NCI-H526 (cell line): ENCODE measurements at regions not wholly inside any gene's neighbourhood (a gene's known extent, or its start where the extent isn't known, plus 50 kb on each side); places are given as distances from the start of the nearest gene placed in this dataset.

Source experiments
- DNase-seq, 2 experiments: peaks; one replicate each; lab custom pipeline; 2025; lab: John Stamatoyannopoulos, UW

DNA sequence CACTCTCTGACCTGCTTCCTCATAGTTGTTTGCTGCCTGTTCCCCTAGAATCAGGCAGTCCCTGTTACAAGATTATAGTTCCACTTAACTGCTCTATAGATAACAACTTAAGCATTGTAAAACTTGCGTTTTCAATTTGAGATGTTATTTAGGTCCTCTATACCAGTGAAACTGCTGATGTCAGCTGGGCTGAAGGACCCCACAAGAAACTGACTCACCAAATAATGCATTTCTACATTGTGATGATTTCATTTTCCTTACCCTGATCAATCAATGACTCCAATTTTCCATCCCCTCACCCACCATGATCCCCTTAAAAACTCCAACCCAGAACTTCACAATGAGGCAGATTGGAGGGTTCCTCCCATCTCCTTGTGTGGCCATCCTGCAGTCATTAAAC lies 280.7 kb downstream of the SLITRK1 start:
- no peak for DNase-seq

DNA sequence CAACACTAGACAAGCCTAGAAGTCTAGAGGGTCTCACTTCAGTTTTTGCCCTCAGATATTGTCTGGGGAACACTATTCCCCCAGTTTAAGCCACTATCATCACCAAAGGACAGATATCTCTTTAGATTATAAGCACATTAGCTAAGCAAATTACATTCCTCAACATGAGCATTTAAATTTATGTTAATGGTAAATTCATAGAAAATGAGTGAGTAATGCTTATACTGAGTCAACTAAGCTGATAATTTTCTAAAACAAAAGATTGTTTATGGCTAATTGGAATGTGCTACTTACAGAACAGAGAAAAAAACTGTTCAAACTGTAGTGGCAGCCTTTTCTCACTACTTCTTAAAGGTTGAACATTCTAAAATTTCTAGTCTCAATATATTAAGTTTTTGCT lies 290.2 kb downstream of the SLITRK1 start:
- DNase-seq, result peak in 1 of 2 experiments; percentile 20

DNA sequence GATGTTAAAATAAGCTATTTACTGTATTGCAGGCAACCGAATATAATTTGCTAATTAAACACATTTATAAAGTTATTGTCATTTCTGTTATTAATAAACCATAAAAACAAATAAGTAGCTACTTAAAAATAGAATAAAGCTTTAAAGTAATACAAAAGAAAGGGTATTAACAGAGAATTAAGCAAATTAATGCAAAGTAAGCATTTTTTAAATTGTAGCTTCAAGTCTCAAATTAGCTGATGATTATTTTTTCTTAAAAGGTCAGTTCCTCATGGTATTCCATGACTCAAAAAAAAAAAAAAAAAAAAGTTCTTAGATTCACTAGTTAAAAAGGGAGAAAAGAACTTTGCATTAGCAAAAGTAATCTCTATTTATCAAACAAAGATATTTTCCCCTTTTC lies 292.5 kb downstream of the SLITRK1 start:
- DNase-seq, result no peak

DNA sequence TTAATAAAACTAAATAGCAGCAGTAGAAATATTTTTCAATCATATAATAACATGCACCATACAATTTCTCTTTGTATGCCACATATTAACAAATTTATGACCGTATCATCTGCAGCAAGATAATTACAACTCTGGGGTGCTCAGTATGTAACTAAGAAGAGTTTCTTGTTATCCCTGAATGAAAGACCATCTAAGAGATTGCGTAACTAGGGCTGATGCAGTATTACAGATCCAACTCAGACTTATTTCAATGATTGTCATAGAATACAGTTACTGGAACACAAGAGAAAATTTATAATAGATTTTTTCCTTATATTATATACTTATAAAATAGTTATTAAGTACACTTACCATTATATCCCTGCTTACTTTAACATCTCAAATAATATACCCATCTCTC lies 305.1 kb downstream of the SLITRK1 start:
- DNase-seq, result no peak

DNA sequence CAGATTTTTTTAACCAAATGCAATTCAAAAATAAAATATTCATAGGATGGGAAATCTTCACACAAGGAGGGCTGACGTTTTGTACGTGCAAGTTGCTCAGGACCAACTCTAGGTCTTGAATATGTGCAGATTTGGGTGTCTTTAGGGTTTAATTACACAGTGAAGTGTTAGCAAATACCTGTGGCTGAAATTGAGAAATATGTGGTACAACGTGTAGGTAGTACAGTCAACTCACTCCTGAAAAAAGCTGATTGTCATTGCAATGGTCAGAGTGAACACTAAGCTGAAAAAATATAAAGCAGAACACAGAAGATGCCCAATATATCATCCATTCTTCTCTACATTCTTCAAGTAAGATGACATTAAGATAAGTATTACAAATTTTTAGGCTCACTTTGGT lies 314.3 kb downstream of the SLITRK1 start:
- DNase-seq, result no peak

DNA sequence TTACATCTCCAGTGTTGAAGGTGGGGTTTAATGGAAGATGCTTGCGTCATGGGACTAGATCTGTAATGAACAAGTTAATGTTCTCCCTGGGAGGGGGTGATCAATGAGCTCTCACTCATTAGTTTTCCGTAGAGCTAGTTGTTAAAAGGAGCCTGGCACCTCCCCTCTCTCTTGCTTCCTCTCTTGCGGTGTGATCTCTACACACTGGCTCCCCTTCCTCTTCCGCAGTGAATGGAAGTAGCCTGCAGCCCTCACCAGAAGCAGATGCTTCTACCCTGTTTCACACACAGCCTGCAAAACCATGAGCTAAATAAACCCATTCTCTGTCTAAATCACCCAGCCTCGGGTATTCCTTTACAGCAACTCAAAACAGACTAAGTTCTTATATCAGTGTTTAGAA lies 318.8 kb downstream of the SLITRK1 start:
- no peak for DNase-seq

DNA sequence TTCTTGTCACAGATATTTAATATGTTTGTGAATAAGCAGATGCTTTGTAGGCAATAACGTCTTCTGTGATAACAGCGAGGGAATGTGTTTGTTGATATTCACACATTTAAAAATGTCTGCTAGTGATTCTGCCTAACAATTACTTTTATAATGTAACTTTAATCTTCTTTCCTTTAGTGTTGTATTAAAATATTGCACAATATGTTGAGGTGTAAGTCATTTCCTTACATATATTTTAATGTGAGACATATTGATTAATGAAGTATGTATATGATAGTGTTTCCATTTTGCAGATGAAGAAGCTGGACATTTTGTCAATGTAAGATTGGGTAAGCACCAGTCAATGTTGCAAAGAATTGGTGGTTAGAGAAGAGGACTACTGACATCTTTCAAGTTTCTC lies 324.4 kb downstream of the SLITRK1 start:
- DNase-seq, result no peak

DNA sequence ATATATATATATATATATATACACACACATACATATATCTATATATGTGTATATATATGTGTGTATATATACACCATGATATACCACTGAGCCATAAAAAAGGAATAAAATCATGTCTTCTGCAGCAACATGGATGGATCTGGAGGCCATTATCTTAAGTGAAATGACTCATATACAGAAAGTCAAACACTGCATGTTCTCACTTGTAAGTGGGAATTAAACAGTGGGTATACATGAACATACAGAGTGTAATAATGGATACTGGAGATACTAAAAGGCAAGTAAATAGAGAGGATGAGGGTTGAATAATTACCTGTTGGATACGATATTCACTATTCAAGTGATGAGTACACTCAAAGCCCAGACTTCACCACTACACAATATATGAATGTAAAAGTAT lies 332.6 kb downstream of the SLITRK1 start:
- no peak for DNase-seq

DNA sequence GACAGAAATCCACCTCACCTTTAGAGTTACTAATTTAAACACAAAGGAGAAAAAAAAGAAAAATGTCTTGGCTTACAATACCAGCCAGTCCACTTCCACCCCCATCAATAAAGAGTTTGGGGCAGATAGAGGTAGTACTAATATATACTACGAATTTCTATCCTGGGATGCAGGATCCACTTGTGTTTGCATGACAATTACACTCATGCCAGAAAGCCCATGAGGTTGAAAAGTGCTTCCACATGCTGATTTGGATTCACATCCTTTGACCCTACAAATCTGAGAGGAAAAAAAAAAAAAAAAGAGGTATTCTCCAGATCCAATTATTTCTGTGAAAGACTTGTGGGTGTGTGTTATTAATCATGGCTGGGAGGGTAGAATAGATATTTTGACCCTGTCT lies 335.2 kb downstream of the SLITRK1 start:
- DNase-seq, result no peak

DNA sequence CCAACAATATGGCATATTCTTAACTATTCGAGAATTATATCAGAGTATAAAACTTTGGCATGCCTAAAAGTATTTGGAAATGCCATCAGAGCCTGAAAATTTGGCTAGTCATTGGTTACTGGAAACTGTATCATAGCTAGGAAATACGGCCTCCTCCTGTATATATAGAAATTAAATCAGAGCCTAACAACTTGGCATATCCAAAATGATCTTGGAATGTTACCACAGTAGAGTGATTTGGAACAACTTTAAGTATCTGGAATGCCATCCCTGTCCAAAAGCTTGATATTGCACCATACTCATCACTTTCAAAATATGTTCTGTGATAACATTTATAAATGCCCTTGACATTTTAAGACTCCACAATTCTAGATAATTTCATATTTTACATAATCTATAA lies 335.8 kb downstream of the SLITRK1 start:
- no peak for DNase-seq

DNA sequence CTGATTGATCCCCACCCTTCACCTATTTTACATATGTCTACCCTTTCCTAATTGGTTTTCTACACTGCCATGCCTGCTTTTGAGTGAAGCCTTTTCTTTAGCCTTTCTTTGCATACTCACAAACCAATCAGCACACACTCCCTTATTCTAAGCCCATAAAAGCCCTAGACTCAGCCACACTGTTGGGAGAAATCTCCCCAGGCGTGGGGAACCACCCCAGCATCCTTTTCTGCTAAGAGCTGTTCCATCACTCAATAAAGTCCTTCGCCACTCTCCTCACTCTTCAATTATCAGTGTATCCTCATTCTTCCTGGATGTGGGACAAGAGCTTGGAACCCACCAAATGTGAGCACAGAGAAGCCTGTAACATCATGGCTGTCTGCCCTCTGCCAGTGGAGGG lies 343.6 kb downstream of the SLITRK1 start:
- DNase-seq, result no peak

DNA sequence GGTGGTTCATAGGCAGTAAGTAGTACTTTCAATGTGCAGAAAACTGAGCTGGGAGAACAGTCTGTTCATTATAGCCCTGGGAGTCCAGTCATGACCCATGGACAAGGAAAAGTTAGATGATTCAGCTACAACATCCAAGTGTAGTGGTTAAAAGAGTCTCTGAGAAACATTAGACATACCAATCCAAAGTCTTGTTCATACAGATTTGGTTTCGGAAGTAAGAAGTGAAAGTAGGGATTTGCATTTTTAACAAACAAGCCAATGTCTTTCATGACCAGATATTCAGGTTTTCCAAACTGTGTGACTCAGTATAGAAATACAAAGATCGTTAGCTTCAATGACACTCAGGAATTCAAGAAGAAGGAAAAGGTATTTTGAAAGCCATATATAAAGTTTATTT lies 345.3 kb downstream of the SLITRK1 start:
- DNase-seq, result no peak

DNA sequence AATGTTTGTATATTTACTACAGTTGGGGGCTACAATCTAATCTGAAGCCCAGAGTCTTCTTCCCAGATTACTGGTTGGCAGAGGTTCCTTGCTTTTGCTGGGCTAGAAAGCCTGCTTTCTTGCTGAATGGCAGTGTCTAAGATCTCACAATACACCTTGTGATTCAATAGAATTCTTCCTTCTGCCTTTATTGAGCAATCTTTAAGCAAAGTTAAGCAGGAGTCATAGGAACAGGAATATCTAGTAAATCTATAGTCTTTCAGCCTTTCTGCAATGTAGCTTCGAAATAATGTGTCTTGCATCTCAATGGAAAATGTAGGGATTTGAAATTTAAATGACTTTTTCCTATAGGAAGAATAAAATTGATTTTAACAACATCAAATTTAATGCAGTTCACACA lies 346.1 kb downstream of the SLITRK1 start:
- DNase-seq, result no peak

DNA sequence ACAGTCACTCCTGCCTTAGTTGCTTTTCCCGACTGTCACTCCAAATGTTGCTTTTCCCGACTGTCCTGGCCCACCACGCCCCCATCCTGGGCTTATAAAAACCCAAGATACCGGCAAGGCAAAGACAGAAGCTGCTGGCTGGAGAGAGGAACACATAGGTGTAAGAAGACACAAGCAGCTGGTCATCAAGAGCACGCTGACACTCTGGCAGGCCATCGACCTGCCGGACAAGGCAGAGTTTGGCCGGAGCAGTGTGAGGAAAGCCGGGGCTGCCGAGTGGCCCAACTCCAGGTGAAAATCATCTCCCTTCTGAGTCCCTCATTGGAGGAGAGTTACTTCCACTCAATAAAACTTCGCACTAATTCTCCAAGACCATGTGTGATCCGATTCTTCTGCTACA lies 349.5 kb downstream of the SLITRK1 start:
- no peak for DNase-seq

DNA sequence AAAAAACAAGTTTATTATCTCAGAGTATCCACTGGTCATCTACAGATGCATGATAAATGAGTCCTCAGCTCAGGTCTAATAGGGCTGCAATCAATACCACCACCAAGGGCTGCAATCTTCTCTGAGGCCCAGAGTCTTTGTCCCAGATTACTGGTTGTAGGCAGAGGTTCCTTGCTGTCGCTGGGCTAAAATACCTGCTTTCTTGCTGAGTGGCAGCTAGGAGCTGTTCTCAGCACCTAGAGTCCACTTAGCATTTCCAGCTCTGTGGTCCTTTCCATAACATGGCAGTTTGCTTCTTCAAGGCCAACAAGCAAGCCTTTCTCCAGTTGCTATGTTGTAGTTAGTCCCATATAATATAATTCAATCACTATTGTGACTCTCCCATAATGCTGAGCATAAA lies 351.3 kb downstream of the SLITRK1 start:
- no peak for DNase-seq

DNA sequence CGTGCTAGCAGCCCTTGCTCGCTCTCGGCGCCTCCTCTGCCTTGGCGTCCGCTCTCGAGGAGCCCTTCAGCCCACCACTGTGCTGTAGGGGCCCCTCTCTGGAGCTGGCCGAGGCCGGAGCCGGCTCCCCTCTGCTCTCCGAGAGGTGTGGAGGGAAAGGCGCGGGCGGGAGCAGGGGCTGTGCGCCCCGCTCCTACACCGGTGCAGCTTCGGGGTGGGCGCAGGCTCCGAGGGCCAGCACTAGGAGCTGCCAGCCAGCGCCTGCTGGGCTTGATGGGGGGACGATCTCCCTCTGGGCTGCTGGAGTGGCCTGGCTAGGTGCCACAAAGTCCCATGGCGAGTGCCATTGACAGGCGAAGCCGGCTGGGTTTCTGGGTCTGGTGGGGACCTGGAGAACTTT lies 365.5 kb downstream of the SLITRK1 start:
- DNase-seq, result no peak

DNA sequence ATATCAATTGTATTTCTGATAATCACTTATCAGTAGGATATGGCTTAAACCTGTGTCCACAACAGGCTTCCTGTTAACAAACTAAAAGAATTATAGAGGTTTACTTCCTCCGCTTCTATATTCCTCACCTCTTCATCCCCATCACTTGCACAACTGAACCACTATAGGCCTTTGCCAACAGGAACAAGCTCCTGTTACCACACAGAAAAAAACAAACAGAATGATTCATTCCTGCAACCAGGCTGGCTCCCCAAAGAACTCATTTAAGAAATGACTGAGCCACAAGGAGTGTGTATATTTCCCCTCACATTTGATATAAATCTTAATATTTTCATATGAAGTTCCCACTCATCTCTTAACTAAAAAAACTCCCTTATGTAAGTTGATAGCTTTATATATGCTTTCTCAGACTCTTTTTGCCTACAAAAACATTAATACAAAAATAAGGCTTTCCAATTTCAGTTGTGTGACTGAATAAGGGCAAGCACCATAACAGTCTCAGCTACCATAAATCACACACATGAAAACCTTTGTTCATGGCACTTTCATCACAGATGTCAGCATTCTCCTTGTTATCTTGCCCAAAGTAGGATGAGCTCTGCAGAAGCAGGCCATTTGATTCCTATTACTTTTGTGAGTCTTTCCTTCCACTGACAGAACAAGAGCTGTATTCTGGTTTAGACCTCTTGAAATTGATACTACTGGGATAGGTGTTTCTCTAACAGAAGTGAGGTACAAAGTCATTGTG lies 366.8 kb downstream of the SLITRK1 start:
- no peak for DNase-seq

DNA sequence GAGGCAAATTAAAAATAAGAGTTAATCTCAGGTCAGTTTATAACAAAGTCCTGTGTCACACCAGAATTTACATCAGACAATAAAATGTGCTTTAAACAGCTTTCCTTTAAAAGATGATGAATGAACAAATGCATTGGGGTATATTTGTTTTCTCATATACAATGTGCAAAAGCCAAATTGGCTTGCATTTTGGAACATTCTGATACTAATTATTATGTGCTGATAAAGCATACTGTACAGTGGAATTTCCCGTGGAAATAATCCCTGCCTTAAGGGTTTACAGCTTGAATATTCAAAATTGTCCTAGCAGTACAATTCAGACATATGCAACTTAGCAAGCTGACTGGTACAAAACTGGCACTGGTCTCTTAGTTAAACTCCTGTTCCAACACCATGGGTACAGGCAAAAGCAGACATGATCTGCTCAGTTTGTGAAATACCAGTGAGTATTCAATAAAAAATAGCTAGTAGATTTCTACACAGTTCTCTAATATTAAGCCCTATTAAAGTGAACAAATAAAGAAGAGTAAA lies 373.4 kb downstream of the SLITRK1 start:
- DNase-seq, result no peak

DNA sequence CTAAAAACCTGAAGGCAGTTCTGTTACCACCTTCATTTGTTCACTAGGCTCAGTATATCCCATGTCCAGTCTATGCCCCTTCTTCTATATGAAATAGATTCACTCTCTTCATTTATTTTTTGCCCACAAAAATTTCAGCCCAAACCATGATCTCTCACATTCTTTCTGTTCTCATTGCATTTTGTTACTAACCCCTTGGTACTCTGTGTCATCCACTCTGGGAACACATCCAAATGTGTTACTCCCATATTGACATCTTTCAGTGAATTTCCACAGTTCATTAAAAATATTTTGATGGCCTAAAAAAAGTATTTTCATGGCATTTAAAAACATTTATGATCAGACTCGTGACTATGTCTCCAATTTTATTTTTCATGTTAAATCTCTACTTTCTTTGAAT lies 378.9 kb downstream of the SLITRK1 start:
- no peak for DNase-seq

DNA sequence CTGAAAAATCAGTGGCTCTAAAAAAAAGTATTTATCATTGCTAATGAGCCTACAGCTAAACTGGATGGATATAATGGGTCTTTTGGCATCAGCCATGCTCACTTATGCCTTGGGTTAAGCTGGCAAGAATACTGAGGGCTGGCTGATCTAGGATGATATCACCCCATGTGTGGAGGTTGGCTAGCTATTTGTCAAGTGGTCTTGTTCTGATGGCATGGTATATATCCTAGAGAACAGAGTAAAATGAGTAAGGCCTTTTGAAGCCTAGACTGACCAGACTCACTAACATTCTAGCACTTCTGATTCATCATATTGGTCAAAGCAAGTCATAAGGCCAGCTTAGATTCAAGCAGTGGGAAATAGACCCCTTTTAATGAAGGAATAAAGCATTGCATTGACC lies 383.0 kb downstream of the SLITRK1 start:
- no peak for DNase-seq

DNA sequence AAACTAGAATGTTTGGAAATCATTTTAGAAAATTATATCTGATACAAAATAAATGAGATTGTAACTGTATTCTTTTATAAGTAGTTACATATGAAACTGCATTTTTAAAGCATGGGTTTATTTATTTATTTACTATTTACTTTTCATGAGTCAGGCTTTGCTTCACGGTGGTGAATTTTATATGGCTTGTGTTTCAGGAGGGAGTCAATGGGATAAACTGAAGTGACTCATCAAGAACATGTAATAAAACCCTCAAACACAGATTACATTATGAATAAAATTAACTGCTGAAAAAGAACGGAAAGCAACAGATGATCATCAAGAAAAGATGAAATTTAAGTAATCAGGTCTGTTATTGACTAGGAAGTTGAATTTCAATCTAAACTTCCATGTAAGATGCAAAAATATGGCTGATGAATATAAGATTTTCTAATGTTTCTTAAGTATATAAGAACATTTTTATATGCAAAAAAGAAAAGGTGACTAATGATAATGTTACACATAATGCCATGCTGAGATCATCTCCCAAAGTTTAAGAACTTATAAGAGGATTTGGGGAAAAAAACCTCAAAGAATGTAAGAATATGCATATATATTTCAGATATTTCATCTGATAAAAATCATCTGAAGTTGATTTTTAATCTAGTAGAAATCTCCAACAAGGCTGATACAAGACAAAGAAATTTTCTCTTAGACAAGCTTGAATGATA lies 383.6 kb downstream of the SLITRK1 start:
- no peak for DNase-seq

DNA sequence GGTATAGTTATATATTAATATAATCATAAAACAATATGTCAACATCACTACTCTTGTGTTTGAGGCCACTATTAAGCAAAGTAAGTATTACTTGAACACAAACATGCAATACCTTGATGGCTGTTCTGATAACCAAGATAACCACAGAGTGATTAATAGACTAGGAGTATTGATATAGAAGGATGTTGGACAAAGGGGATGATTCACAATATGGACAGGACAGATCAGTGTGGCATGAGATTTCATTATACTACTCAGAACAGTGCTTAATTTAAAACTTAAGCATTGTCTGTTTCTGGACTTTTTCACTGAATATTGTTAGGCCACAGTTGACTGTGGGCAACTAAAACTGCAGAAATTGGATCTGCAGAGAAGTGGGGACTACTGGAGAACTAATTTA lies 384.2 kb downstream of the SLITRK1 start:
- DNase-seq, result no peak

DNA sequence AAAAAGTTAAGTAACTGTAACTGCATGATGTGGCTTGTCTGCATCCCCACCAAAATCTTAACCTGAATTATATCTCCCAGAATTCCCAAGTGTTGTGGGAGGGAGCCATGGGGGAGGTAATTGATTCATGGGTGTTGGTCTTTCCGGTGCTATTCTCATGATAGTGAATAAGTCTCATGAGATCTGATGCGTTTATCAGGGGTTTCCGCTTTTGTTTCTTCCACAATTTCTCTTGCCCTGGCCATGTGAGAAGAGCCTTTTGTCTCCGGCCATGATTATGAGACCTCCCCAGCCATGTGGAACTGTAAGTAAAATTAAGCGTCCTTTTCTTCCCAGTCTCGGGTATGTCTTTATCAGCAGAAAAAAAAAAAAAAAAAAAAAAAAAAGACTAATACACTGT lies 385.8 kb downstream of the SLITRK1 start:
- no peak for DNase-seq

DNA sequence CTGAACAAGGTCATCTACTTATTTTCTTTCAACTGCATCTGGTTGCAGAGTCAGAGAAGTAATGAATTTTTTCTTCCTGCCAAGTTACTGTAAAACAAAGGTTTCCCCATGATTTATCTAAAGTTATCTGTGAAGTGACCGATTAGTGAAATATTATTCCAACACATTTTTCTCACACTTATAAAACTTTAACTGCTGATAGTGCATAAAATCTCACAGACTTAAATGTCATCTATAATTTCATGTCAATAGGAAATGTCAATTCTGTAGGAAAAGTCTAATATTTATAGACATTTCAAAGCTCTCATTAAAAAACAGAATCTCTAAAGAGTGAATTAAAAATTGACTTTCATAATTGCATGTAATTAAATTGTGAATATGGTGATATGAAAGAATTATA lies 397.2 kb downstream of the SLITRK1 start:
- no peak for DNase-seq
